A549 (cell line): ENCODE measurements at regions not wholly inside any gene's neighbourhood (a gene's known extent, or its start where the extent isn't known, plus 50 kb on each side); places are given as distances from the start of the nearest gene placed in this dataset.

Experiments
- CEBPB ChIP-seq, 2 experiments: fragments of >200 bp in 1 of 2; sonication (Bioruptor Twin) in 1 of 2; formaldehyde crosslinking in 1 of 2; IDR thresholded peaks; 2 replicates each; pipeline ENCODE4 v1.6.1; 2012 to 2016
- EHMT2 ChIP-seq: fragments of 200-600 bp; sonication (generic); IDR thresholded peaks from 2 replicates; pipeline ENCODE4 v1.6.1; 2016; ENCODE audit warnings: antibody characterized with exemption, low read depth, mild to moderate bottlenecking, moderate library complexity
- KDM1A ChIP-seq: fragments of 200-600 bp; sonication (generic); IDR thresholded peaks from 2 replicates; pipeline ENCODE4 v1.6.1; 2016; ENCODE audit warnings: low read depth, mild to moderate bottlenecking
- MAZ ChIP-seq: fragments of 150-350 bp; IDR thresholded peaks from 2 replicates; pipeline ENCODE4 v1.6.1; 2014; ENCODE audit warnings: antibody characterized with exemption, low read depth, low read length, borderline replicate concordance
- NFE2L2 ChIP-seq: fragments of 150-350 bp; conservative IDR thresholded peaks from 2 replicates; pipeline ENCODE4 v1.6.1; 2014; ENCODE audit warnings: low read length
- POLR2A ChIP-seq: IDR thresholded peaks from 2 replicates; pipeline ENCODE4 v1.6.1; 2012; ENCODE audit warnings: mild to moderate bottlenecking, low read length
- RAD21 ChIP-seq, 2 experiments: fragments of >200 bp in 1 of 2; sonication (Bioruptor Twin) in 1 of 2; formaldehyde crosslinking in 1 of 2; IDR thresholded peaks in 1 of 2; conservative IDR thresholded peaks in 1 of 2; 2 replicates in 1 of 2; 3 replicates in 1 of 2; pipeline ENCODE4 v1.6.1; 2012 to 2018; ENCODE audit warnings: inconsistent platforms in 1 of 2
- TP53 ChIP-seq: fragments of 250-450 bp; sonication (Bioruptor Pico); IDR thresholded peaks from 2 replicates; pipeline ENCODE4 v1.5.0; 2021; ENCODE audit warnings: mild to moderate bottlenecking, moderate library complexity
- TF ChIP-seq, protein P1 (sequence below): IDR thresholded peaks from 2 replicates; pipeline ENCODE4 v1.6.1; 2012
- TF ChIP-seq, protein P2 (sequence below): fragments of >200 bp; sonication (Bioruptor Twin); formaldehyde crosslinking; IDR thresholded peaks from 3 replicates; pipeline ENCODE4 v1.5.1; 2016
- TF ChIP-seq, protein P3 (sequence below): fragments of >200 bp; sonication (Bioruptor Twin); formaldehyde crosslinking; IDR thresholded peaks from 3 replicates; pipeline ENCODE4 v1.6.1; 2016

DNA sequence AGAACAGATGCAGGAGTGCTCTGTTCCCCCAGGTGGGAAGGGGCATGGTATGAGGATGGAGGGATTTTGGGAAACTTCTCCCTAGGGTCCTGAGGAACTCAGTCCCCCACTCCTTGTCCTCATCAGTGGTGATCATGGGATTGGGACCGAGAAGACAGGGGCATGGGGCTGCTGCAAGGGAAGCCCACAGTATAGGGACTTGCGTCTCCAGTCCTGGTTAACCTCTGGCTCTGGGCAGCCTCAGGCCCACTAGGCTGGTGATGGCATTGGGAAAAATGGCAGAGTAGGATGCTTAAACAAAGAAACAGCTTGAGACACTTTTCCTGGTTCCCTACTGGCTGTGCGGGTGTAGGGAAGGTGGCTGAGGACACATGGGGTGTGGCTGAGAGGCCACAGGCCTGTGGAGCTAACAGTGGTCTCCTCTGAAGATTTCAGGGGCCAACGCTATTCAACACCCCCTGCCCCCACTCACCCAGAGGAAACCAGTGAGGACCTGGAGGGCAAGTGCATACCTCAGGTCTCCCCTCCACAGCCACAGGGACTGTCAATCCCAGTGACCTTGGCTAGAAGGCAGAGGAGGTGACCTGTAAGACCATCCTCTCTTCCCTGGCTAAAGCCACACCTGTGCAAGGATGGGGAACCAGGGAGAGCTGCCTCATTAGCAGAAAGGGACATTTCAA is 261.3 kb downstream of the CCSER2 start:
- TF ChIP-seq, protein P1, sequence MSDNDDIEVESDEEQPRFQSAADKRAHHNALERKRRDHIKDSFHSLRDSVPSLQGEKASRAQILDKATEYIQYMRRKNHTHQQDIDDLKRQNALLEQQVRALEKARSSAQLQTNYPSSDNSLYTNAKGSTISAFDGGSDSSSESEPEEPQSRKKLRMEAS, result no peak
- TF ChIP-seq, protein P2, sequence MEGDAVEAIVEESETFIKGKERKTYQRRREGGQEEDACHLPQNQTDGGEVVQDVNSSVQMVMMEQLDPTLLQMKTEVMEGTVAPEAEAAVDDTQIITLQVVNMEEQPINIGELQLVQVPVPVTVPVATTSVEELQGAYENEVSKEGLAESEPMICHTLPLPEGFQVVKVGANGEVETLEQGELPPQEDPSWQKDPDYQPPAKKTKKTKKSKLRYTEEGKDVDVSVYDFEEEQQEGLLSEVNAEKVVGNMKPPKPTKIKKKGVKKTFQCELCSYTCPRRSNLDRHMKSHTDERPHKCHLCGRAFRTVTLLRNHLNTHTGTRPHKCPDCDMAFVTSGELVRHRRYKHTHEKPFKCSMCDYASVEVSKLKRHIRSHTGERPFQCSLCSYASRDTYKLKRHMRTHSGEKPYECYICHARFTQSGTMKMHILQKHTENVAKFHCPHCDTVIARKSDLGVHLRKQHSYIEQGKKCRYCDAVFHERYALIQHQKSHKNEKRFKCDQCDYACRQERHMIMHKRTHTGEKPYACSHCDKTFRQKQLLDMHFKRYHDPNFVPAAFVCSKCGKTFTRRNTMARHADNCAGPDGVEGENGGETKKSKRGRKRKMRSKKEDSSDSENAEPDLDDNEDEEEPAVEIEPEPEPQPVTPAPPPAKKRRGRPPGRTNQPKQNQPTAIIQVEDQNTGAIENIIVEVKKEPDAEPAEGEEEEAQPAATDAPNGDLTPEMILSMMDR, result no peak
- no peak for TF ChIP-seq EHMT2
- no peak for TF ChIP-seq NFE2L2
- TF ChIP-seq CEBPB (IDR thresholded peaks at IDR 0.05), result no peak
- TF ChIP-seq POLR2A, result no peak
- TF ChIP-seq RAD21 (conservative IDR thresholded peaks at IDR 0.05 in 1 of 2, IDR thresholded peaks at IDR 0.05 in 1 of 2), result no peak
- no peak for TF ChIP-seq MAZ
- TF ChIP-seq TP53, result no peak
- no peak for TF ChIP-seq KDM1A
- TF ChIP-seq, protein P3, sequence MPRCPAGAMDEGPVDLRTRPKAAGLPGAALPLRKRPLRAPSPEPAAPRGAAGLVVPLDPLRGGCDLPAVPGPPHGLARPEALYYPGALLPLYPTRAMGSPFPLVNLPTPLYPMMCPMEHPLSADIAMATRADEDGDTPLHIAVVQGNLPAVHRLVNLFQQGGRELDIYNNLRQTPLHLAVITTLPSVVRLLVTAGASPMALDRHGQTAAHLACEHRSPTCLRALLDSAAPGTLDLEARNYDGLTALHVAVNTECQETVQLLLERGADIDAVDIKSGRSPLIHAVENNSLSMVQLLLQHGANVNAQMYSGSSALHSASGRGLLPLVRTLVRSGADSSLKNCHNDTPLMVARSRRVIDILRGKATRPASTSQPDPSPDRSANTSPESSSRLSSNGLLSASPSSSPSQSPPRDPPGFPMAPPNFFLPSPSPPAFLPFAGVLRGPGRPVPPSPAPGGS, result no peak
